ENCODE measurements at regions not wholly inside any gene's neighbourhood (a gene's known extent, or its start where the extent isn't known, plus 50 kb on each side); places are given as distances from the start of the nearest gene placed in this dataset.

GRCh38 chr9:536597-537511 lies 304.6 kb upstream of the DMRT1 start:
- Histone ChIP-seq H3K4me3 (ENCODE audit: insufficient read length, low read depth) (no peak overlapping the region), H3K9ac (ENCODE audit: insufficient read length, low read depth) (no peak overlapping the region), H3K4me1 (ENCODE audit: insufficient read depth, insufficient read length) (no peaks in the 10 kb centered on the region), H3K36me3 (ENCODE audit: insufficient read depth, insufficient read length, low read length) (no peaks in the 10 kb centered on the region), H3K27me3 (ENCODE audit: insufficient read depth, insufficient read length) (no peaks in the 10 kb centered on the region), H3K9me3 (ENCODE audit: insufficient read depth, low read length) (no peaks in the 10 kb centered on the region)
- TF ChIP-seq SUZ12 (IDR thresholded peaks at IDR 0.05; ENCODE audit: extremely low read depth, insufficient read depth, insufficient read length) (no peak), ZNF274 (IDR thresholded peaks at IDR 0.05; ENCODE audit: low read depth, low read length) (no peak), YY1 (IDR thresholded peaks at IDR 0.05; ENCODE audit: insufficient read depth, insufficient read length) (no peak)
- no peak for DNase-seq (ENCODE audit: low read depth, low spot score)

- Histone ChIP-seq H3K27me3 (ENCODE audit: insufficient read depth, insufficient read length) (no peaks in the 10 kb centered on the region), H3K9me3 (ENCODE audit: insufficient read depth, low read length) (no peaks in the 10 kb centered on the region), H3K4me1 (ENCODE audit: insufficient read depth, insufficient read length) (peaks cover 8% of the 10 kb centered on the region), H3K9ac (ENCODE audit: insufficient read length, low read depth) (no peak overlapping the region), H3K36me3 (ENCODE audit: insufficient read depth, insufficient read length, low read length) (no peaks in the 10 kb centered on the region), H3K4me3 (ENCODE audit: insufficient read length, low read depth) (no peak overlapping the region)
- no peak for DNase-seq (ENCODE audit: low read depth, low spot score)
- TF ChIP-seq SUZ12 (IDR thresholded peaks at IDR 0.05; ENCODE audit: extremely low read depth, insufficient read depth, insufficient read length) (no peak), YY1 (IDR thresholded peaks at IDR 0.05; ENCODE audit: insufficient read depth, insufficient read length) (no peak), ZNF274 (IDR thresholded peaks at IDR 0.05; ENCODE audit: low read depth, low read length) (no peak)
Observed at GRCh38 chr9:543478-543877, 298.0 kb upstream of the DMRT1 start.

GRCh38 chr9:545480-545879 lies 296.0 kb upstream of the DMRT1 start:
- Histone ChIP-seq H3K27me3 (ENCODE audit: insufficient read depth, insufficient read length) (no peaks in the 10 kb centered on the region), H3K9me3 (ENCODE audit: insufficient read depth, low read length) (no peaks in the 10 kb centered on the region), H3K4me3 (ENCODE audit: insufficient read length, low read depth) (no peak overlapping the region), H3K9ac (ENCODE audit: insufficient read length, low read depth) (no peak overlapping the region), H3K4me1 (ENCODE audit: insufficient read depth, insufficient read length) (peaks cover 8% of the 10 kb centered on the region), H3K36me3 (ENCODE audit: insufficient read depth, insufficient read length, low read length) (peaks cover 9% of the 10 kb centered on the region)
- TF ChIP-seq YY1 (IDR thresholded peaks at IDR 0.05; ENCODE audit: insufficient read depth, insufficient read length) = no peak
- no peak for TF ChIP-seq ZNF274 (IDR thresholded peaks at IDR 0.05; ENCODE audit: low read depth, low read length)
- TF ChIP-seq SUZ12 (IDR thresholded peaks at IDR 0.05; ENCODE audit: extremely low read depth, insufficient read depth, insufficient read length) = no peak
- DNase-seq (ENCODE audit: low read depth, low spot score) = no peak

- TF ChIP-seq ZNF274 (IDR thresholded peaks at IDR 0.05; ENCODE audit: low read depth, low read length) = no peak
- no peak for TF ChIP-seq YY1 (IDR thresholded peaks at IDR 0.05; ENCODE audit: insufficient read depth, insufficient read length)
- TF ChIP-seq SUZ12 (IDR thresholded peaks at IDR 0.05; ENCODE audit: extremely low read depth, insufficient read depth, insufficient read length) = no peak
- Histone ChIP-seq H3K4me1 (ENCODE audit: insufficient read depth, insufficient read length) (peaks cover 8% of the 10 kb centered on the region), H3K27me3 (ENCODE audit: insufficient read depth, insufficient read length) (no peaks in the 10 kb centered on the region), H3K36me3 (ENCODE audit: insufficient read depth, insufficient read length, low read length) (peaks cover 9% of the 10 kb centered on the region), H3K4me3 (ENCODE audit: insufficient read length, low read depth) (no peak overlapping the region), H3K9me3 (ENCODE audit: insufficient read depth, low read length) (no peaks in the 10 kb centered on the region), H3K9ac (ENCODE audit: insufficient read length, low read depth) (no peak overlapping the region)
- no peak for DNase-seq (ENCODE audit: low read depth, low spot score)
Observed at GRCh38 chr9:546235-546634, 295.3 kb upstream of the DMRT1 start.

GRCh38 chr9:546797-547223 lies 294.7 kb upstream of the DMRT1 start:
- Histone ChIP-seq H3K27me3 (ENCODE audit: insufficient read depth, insufficient read length) (no peaks in the 10 kb centered on the region), H3K9ac (ENCODE audit: insufficient read length, low read depth) (no peak overlapping the region), H3K36me3 (ENCODE audit: insufficient read depth, insufficient read length, low read length) (peaks cover 9% of the 10 kb centered on the region), H3K9me3 (ENCODE audit: insufficient read depth, low read length) (no peaks in the 10 kb centered on the region), H3K4me3 (ENCODE audit: insufficient read length, low read depth) (no peak overlapping the region), H3K4me1 (ENCODE audit: insufficient read depth, insufficient read length) (peaks cover 8% of the 10 kb centered on the region)
- TF ChIP-seq SUZ12 (IDR thresholded peaks at IDR 0.05; ENCODE audit: extremely low read depth, insufficient read depth, insufficient read length) (no peak), ZNF274 (IDR thresholded peaks at IDR 0.05; ENCODE audit: low read depth, low read length) (no peak), YY1 (IDR thresholded peaks at IDR 0.05; ENCODE audit: insufficient read depth, insufficient read length) (no peak)
- peak; percentile 9 for DNase-seq (ENCODE audit: low read depth, low spot score)

GRCh38 chr9:547314-547713 lies 294.2 kb upstream of the DMRT1 start:
- no peak for DNase-seq (ENCODE audit: low read depth, low spot score)
- Histone ChIP-seq H3K36me3 (ENCODE audit: insufficient read depth, insufficient read length, low read length) (peaks cover 9% of the 10 kb centered on the region), H3K9me3 (ENCODE audit: insufficient read depth, low read length) (no peaks in the 10 kb centered on the region), H3K9ac (ENCODE audit: insufficient read length, low read depth) (no peak overlapping the region), H3K4me1 (ENCODE audit: insufficient read depth, insufficient read length) (peaks cover 8% of the 10 kb centered on the region), H3K27me3 (ENCODE audit: insufficient read depth, insufficient read length) (no peaks in the 10 kb centered on the region), H3K4me3 (ENCODE audit: insufficient read length, low read depth) (no peak overlapping the region)
- TF ChIP-seq ZNF274 (IDR thresholded peaks at IDR 0.05; ENCODE audit: low read depth, low read length) (no peak), YY1 (IDR thresholded peaks at IDR 0.05; ENCODE audit: insufficient read depth, insufficient read length) (no peak), SUZ12 (IDR thresholded peaks at IDR 0.05; ENCODE audit: extremely low read depth, insufficient read depth, insufficient read length) (no peak)

- TF ChIP-seq ZNF274 (IDR thresholded peaks at IDR 0.05; ENCODE audit: low read depth, low read length) (no peak), YY1 (IDR thresholded peaks at IDR 0.05; ENCODE audit: insufficient read depth, insufficient read length) (no peak)
- peaks cover 8% of the 10 kb centered on the region for H3K4me1 ChIP-seq (ENCODE audit: insufficient read depth, insufficient read length)
- H3K36me3 ChIP-seq (ENCODE audit: insufficient read depth, insufficient read length, low read length) = peaks cover 9% of the 10 kb centered on the region
- no peaks in the 10 kb centered on the region for H3K9me3 ChIP-seq (ENCODE audit: insufficient read depth, low read length)
- H3K27me3 ChIP-seq (ENCODE audit: insufficient read depth, insufficient read length) = no peaks in the 10 kb centered on the region
- H3K4me3 ChIP-seq (ENCODE audit: insufficient read length, low read depth) = no peak overlapping the region
- DNase-seq (ENCODE audit: low read depth, low spot score) = no peak
- H3K9ac ChIP-seq (ENCODE audit: insufficient read length, low read depth) = no peak overlapping the region
Observed at GRCh38 chr9:549455-549997, 292.0 kb upstream of the DMRT1 start.

All from NT2/D1 (cell line).